H1 (cell line): ENCODE measurements at regions not wholly inside any gene's neighbourhood (a gene's known extent, or its start where the extent isn't known, plus 50 kb on each side); places are given as distances from the start of the nearest gene placed in this dataset.

Source experiments
- CTCF ChIA-PET: fragments of 300-600 bp; sonication (Branson Sonifier 250); formaldehyde crosslinking; loops from one replicate; lab custom pipeline; 2021; ENCODE audit not compliant: partially characterized antibody; lab: Charles Lee
- POLR2A ChIA-PET: fragments of 300-600 bp; sonication (Branson Sonifier 250); formaldehyde crosslinking; loops from one replicate; lab custom pipeline; 2021; ENCODE audit warnings: inconsistent platforms; ENCODE audit not compliant: partially characterized antibody; lab: Charles Lee
- DNase-seq, 2 experiments: peaks; one replicate each; pipeline versions ENCODE4 v3.0.0 to v3.0.0-alpha.2; 2010 to 2022; ENCODE audit warnings: low spot score in 2 of 2, low read depth in 1 of 2, mixed read lengths in 1 of 2
- FAIRE-seq: peaks from 2 replicates; lab custom pipeline; 2011; peaks lifted over from hg19 to GRCh38; lab: Jason Lieb, UNC
- H2AFZ ChIP-seq: 2 replicates; pipeline ENCODE4 v1.8.1; 2012; ENCODE audit warnings: low read length, inconsistent platforms
- H2AK5ac ChIP-seq: 2 replicates; pipeline ENCODE4 v1.6.1; 2013; ENCODE audit warnings: low read depth, low read length
- H2BK120ac ChIP-seq: replicated peaks from 2 replicates; pipeline ENCODE3; 2013; ENCODE audit warnings: low read depth, low read length, inconsistent platforms
- H2BK12ac ChIP-seq: 2 replicates; pipeline ENCODE4 v1.6.1; 2013; ENCODE audit warnings: low read depth, low read length
- H2BK15ac ChIP-seq: 2 replicates; pipeline ENCODE4 v1.6.1; 2013; ENCODE audit warnings: low read length
- H2BK20ac ChIP-seq: 2 replicates; pipeline ENCODE4 v1.6.1; 2013; ENCODE audit warnings: low read length
- H2BK5ac ChIP-seq: 2 replicates; pipeline ENCODE4 v1.6.1; 2013; ENCODE audit warnings: low read depth, low read length
- H3K14ac ChIP-seq: 2 replicates; pipeline ENCODE4 v1.6.1; 2013; ENCODE audit warnings: inconsistent platforms; ENCODE audit not compliant: insufficient read length
- H3K18ac ChIP-seq: 2 replicates; pipeline ENCODE4 v1.6.1; 2013; ENCODE audit warnings: low read length; ENCODE audit errors: extremely low read depth
- H3K23ac ChIP-seq: 2 replicates; pipeline ENCODE4 v1.6.1; 2013; ENCODE audit warnings: inconsistent platforms; ENCODE audit not compliant: insufficient read length
- H3K23me2 ChIP-seq: 2 replicates; pipeline ENCODE4 v1.6.1; 2013; ENCODE audit warnings: low read depth, low read length
- H3K27ac ChIP-seq: 2 replicates; pipeline ENCODE4 v1.6.1; 2011; ENCODE audit warnings: low read depth, low read length, inconsistent platforms
- H3K27me3 ChIP-seq, 4 experiments: replicated peaks in 1 of 4; 1 replicate in 1 of 4; 2 replicates in 3 of 4; pipeline versions ENCODE4 v1.6.1 to v1.8.1; 2011 to 2013; ENCODE audit warnings: low read length in 3 of 4, mild to moderate bottlenecking in 3 of 4, inconsistent platforms in 2 of 4, mixed read lengths in 2 of 4, moderate library complexity in 1 of 4; ENCODE audit not compliant: control insufficient read depth in 3 of 4, insufficient read depth in 3 of 4; ENCODE audit errors: extremely low read depth in 1 of 4
- H3K36me3 ChIP-seq, 4 experiments: 2 replicates each; pipeline versions ENCODE4 v1.6.1 to v1.8.1; 2011 to 2013; ENCODE audit warnings: mild to moderate bottlenecking in 4 of 4, low read length in 3 of 4, moderate library complexity in 2 of 4, control low read depth in 1 of 4, inconsistent platforms in 1 of 4; ENCODE audit not compliant: insufficient read depth in 4 of 4, control insufficient read depth in 2 of 4
- H3K4ac ChIP-seq: replicated peaks from 2 replicates; pipeline ENCODE3; 2013; ENCODE audit warnings: low read length, low read depth, mixed read lengths, inconsistent platforms; ENCODE audit not compliant: insufficient read length
- H3K4me1 ChIP-seq, 4 experiments: replicated peaks in 1 of 4; 1 replicate in 1 of 4; 2 replicates in 3 of 4; pipeline versions ENCODE4 v1.6.1 to v1.8.1; 2011 to 2013; ENCODE audit warnings: low read length in 3 of 4, inconsistent platforms in 2 of 4, mixed read lengths in 1 of 4; ENCODE audit not compliant: insufficient read depth in 4 of 4, control insufficient read depth in 3 of 4
- H3K4me2 ChIP-seq, 2 experiments: 2 replicates each; pipeline versions ENCODE4 v1.6.1 to v1.8.1; 2011 to 2013; ENCODE audit warnings: low read depth in 2 of 2, low read length in 2 of 2, control low read depth in 1 of 2, inconsistent platforms in 1 of 2, mild to moderate bottlenecking in 1 of 2; ENCODE audit not compliant: insufficient read depth in 1 of 2
- H3K4me3 ChIP-seq, 4 experiments: fragments of 200-600, 300-600 bp in 1 of 4; sonication (generic), shearing (Covaris generic), sonication (Bioruptor Twin) in 1 of 4; 2 replicates each; pipeline versions ENCODE4 v1.5.1 to v1.8.1; 2011 to 2016; ENCODE audit warnings: low read length in 4 of 4, low read depth in 3 of 4, control low read depth in 2 of 4, inconsistent platforms in 2 of 4, mild to moderate bottlenecking in 2 of 4, mixed read lengths in 1 of 4, moderate library complexity in 1 of 4; ENCODE audit not compliant: insufficient read depth in 2 of 4; ENCODE audit errors: extremely low read depth in 1 of 4
- H3K56ac ChIP-seq: replicated peaks from 2 replicates; pipeline ENCODE3; 2013; ENCODE audit warnings: low read depth, mild to moderate bottlenecking, mixed read lengths, low read length, inconsistent platforms; ENCODE audit not compliant: insufficient read length
- H3K79me1 ChIP-seq: 2 replicates; pipeline ENCODE4 v1.6.1; 2013; ENCODE audit warnings: low read depth, low read length, control low read depth
- H3K79me2 ChIP-seq, 2 experiments: 2 replicates each; pipeline versions ENCODE4 v1.6.1 to v1.8.1; 2012 to 2013; ENCODE audit warnings: low read length in 2 of 2, mild to moderate bottlenecking in 2 of 2, inconsistent platforms in 1 of 2; ENCODE audit not compliant: insufficient read depth in 2 of 2, control insufficient read depth in 1 of 2
- H3K9ac ChIP-seq, 4 experiments: replicated peaks in 1 of 4; 1 replicate in 1 of 4; 2 replicates in 3 of 4; pipeline versions ENCODE4 v1.6.1 to v1.8.1; 2011 to 2013; ENCODE audit warnings: low read depth in 3 of 4, low read length in 3 of 4, control low read depth in 2 of 4, mild to moderate bottlenecking in 2 of 4, moderate library complexity in 2 of 4, inconsistent platforms in 1 of 4; ENCODE audit errors: extremely low read depth in 1 of 4
- H3K9me3 ChIP-seq, 2 experiments: 2 replicates each; pipeline versions ENCODE4 v1.6.1 to v1.8.1; 2012 to 2013; ENCODE audit warnings: mild to moderate bottlenecking in 2 of 2, moderate library complexity in 2 of 2, control low read depth in 1 of 2, inconsistent platforms in 1 of 2, low read depth in 1 of 2, low read length in 1 of 2, mixed read lengths in 1 of 2; ENCODE audit not compliant: insufficient read depth in 2 of 2
- H4K20me1 ChIP-seq, 2 experiments: replicated peaks in 1 of 2; 2 replicates each; pipeline versions ENCODE3 to v1.8.1; 2011 to 2013; ENCODE audit warnings: inconsistent platforms in 2 of 2, low read length in 2 of 2, mild to moderate bottlenecking in 1 of 2; ENCODE audit not compliant: insufficient read depth in 2 of 2, control insufficient read depth in 1 of 2
- H4K5ac ChIP-seq: 2 replicates; pipeline ENCODE4 v1.6.1; 2013; ENCODE audit warnings: low read length, low read depth, mixed read lengths, inconsistent platforms; ENCODE audit not compliant: insufficient read length
- H4K8ac ChIP-seq: 2 replicates; pipeline ENCODE4 v1.8.0; 2013; ENCODE audit warnings: mild to moderate bottlenecking, moderate library complexity, low read length, inconsistent platforms; ENCODE audit not compliant: insufficient read depth; ENCODE audit errors: extremely low read depth
- H4K91ac ChIP-seq: replicated peaks from 2 replicates; pipeline ENCODE3; 2013; ENCODE audit warnings: low read length, mixed read lengths, inconsistent platforms; ENCODE audit not compliant: insufficient read length
- BACH1 ChIP-seq: IDR thresholded peaks from 2 replicates; pipeline ENCODE4 v1.6.1; 2012; ENCODE audit warnings: low read length, improper control_type of control experiment
- CHD2 ChIP-seq: IDR thresholded peaks from 2 replicates; pipeline ENCODE4 v1.6.1; 2012; ENCODE audit warnings: low read length, improper control_type of control experiment
- CTCF ChIP-seq, 3 experiments: IDR thresholded peaks; 1 replicate in 2 of 3; 2 replicates in 1 of 3; pipeline versions ENCODE4 v1.5.1 to v1.6.1; 2011; ENCODE audit warnings: low read length in 3 of 3, mild to moderate bottlenecking in 3 of 3, inconsistent platforms in 2 of 3, low read depth in 1 of 3, moderate library complexity in 1 of 3; ENCODE audit not compliant: insufficient read depth in 1 of 3; ENCODE audit errors: control extremely low read depth in 1 of 3
- EZH2 ChIP-seq: fragments of 200-600 bp; sonication (generic); IDR thresholded peaks from 2 replicates; pipeline ENCODE4 v1.7.1; 2012; ENCODE audit warnings: low read depth, mild to moderate bottlenecking, moderate library complexity, low read length, inconsistent platforms; ENCODE audit not compliant: severe bottlenecking
- NANOG ChIP-seq: IDR thresholded peaks from 2 replicates; pipeline ENCODE4 v1.6.1; 2011; ENCODE audit warnings: low read length, low read depth, mild to moderate bottlenecking, inconsistent platforms; ENCODE audit not compliant: insufficient read depth, poor library complexity, severe bottlenecking
- POU5F1 ChIP-seq: IDR thresholded peaks from 2 replicates; pipeline ENCODE4 v1.6.1; 2011; ENCODE audit warnings: low read depth, mild to moderate bottlenecking, low read length, moderate library complexity
- SUZ12 ChIP-seq: fragments of 200-600 bp; sonication (generic); IDR thresholded peaks from 2 replicates; pipeline ENCODE4 v1.6.1; 2012; ENCODE audit warnings: mild to moderate bottlenecking, inconsistent platforms, low read length, moderate library complexity, mixed read lengths
- TAF1 ChIP-seq: IDR thresholded peaks from 2 replicates; pipeline ENCODE4 v1.6.1; 2011; ENCODE audit warnings: mild to moderate bottlenecking, low read depth, low read length
- TAF7 ChIP-seq: optimal IDR thresholded peaks from 2 replicates; pipeline ENCODE3; 2011; ENCODE audit warnings: low read depth, mild to moderate bottlenecking, inconsistent platforms, low read length, moderate library complexity, borderline replicate concordance
- USF2 ChIP-seq: IDR thresholded peaks from 2 replicates; pipeline ENCODE4 v1.6.1; 2011; ENCODE audit warnings: low read length, improper control_type of control experiment
- WGBS, 2 experiments: shearing (Covaris generic) in 1 of 2; methylation state at CpG; one replicate each; pipeline versions ENCODE4 v1.1.6 to v1.1.7; 2013 to 2015; ENCODE audit warnings: low lambda C conversion rate in 2 of 2, mixed read lengths in 2 of 2, inconsistent platforms in 1 of 2, low coverage in 1 of 2, missing lambda C conversion rate in 1 of 2; ENCODE audit not compliant: insufficient replicate concordance in 2 of 2, insufficient coverage in 1 of 2, insufficient read length in 1 of 2; ENCODE audit errors: extremely low coverage in 1 of 2, missing lambda C conversion rate in 1 of 2; 5-methylcytosine and 5-hydroxymethylcytosine counted together

- POLR2A ChIA-PET: interaction anchor here (0.9 kb wide), 1 partner anchor 16 kb away, joined by 3 read pairs; no protein-coding TSS in a partner anchor
- peaks cover 0 to 11% of the 10 kb centered on the region in 2 experiments; a peak in 1 of 4 replicates for H3K9me3 ChIP-seq
- no peak overlapping the region for H2BK120ac ChIP-seq
- no peak overlapping the region for H2AFZ ChIP-seq
- no peak overlapping the region for H3K4me2 ChIP-seq
- 0 out of 2 replicates have a peak overlapping the region, but pooled peaks have one; percentile 90 for H2BK15ac ChIP-seq
- no peak overlapping the region for H3K23ac ChIP-seq
- 91% methylated on average over 10 of the region's 11 CpGs; no CpG with 5 or more reads in 1 of the 2 experiments for WGBS, 2 experiments
- H3K36me3 ChIP-seq: no peaks in the 10 kb centered on the region; a peak in 1 of 8 replicates
- H2BK5ac ChIP-seq: no peak overlapping the region
- peaks cover 0 to 17% of the 10 kb centered on the region in 2 experiments for H4K20me1 ChIP-seq
- H3K27ac ChIP-seq: no peak overlapping the region
- peaks cover 19% of the 10 kb centered on the region; the same call in 1 of the 2 replicates for H3K23me2 ChIP-seq
- no peaks in the 10 kb centered on the region; a peak in 1 of 7 replicates for H3K27me3 ChIP-seq
- H3K4me3 ChIP-seq: no peak overlapping the region
- no peak overlapping the region; the same call in 1 of the 2 replicates for H3K18ac ChIP-seq
- DNase-seq: no peak
- no peaks in the 10 kb centered on the region for H3K79me2 ChIP-seq
- no peak overlapping the region for H3K56ac ChIP-seq
- H4K8ac ChIP-seq: no peak overlapping the region
- H2BK20ac ChIP-seq: no peak overlapping the region; the same call in 1 of the 2 replicates
- no peak for TF ChIP-seq BACH1
- no peak for TF ChIP-seq TAF1
- no peak for TF ChIP-seq USF2
- TF ChIP-seq POU5F1: no peak
- TF ChIP-seq CHD2: no peak
- TF ChIP-seq TAF7: no peak
- TF ChIP-seq NANOG: no peak
- no peak for TF ChIP-seq EZH2
- TF ChIP-seq CTCF (IDR thresholded peaks at IDR 0.05; ENCODE audit: control extremely low read depth in 1 of 3, insufficient read depth in 1 of 3, low read depth in 1 of 3, low read length in 3 of 3): no peak
- TF ChIP-seq SUZ12: no peak
- TF ChIP-seq, all 59 proteins: peak for 0
- H3K79me1 ChIP-seq: no peaks in the 10 kb centered on the region
- H4K5ac ChIP-seq: no peak overlapping the region
- peak overlapping the region; percentile 91 for H4K91ac ChIP-seq
- FAIRE-seq: no peak
- no peak overlapping the region; a peak in 1 of 7 replicates for H3K9ac ChIP-seq
- H2AK5ac ChIP-seq: no peak overlapping the region; the same call in 1 of the 2 replicates
- peaks cover 0 to 3% (median 0%) of the 10 kb centered on the region in 4 experiments; a peak in 1 of 7 replicates for H3K4me1 ChIP-seq
- H2BK12ac ChIP-seq: 0 out of 2 replicates have a peak overlapping the region, but pooled peaks have one; percentile 0
- CTCF ChIA-PET: interaction anchor here (0.9 to 1.5 kb wide), 2 partner anchors 12 to 200 kb away, joined by 3 to 6 read pairs; no protein-coding TSS in a partner anchor
- H3K14ac ChIP-seq: no peak overlapping the region
- no peak overlapping the region for H3K4ac ChIP-seq
Observed at GRCh38 chr7:152911922-152912321, 152.4 kb downstream of the ACTR3B start.
